ENCODE measurements at regions not wholly inside any gene's neighbourhood (a gene's known extent, or its start where the extent isn't known, plus 50 kb on each side); places are given as distances from the start of the nearest gene placed in this dataset.

DNA sequence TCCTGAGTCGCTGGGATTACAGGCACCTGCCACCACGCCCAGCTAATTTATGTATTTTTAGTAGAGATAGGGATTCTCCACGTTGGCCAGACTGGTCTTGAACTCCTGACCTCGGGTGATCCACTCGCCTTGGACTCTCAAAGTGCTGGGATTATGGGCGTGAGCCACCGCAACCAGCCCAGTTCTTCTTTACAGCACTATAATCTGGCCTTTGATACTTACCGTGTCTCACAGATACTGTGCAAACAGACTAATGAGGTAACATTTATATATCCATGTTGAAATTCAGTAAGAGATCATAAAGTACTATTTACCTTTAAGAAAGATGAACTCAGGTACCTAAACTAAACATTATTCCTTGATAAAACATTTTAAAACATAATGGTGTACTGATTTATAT, 121.8 kb upstream of the PRR20A start:
- Histone ChIP-seq H3K4me2 (ENCODE audit: insufficient read depth, low read length) (no peak overlapping the region), H3K9me3 (replicated peaks; ENCODE audit: control insufficient read depth, insufficient read depth, low read length) (no peaks in the 10 kb centered on the region), H4K20me1 (replicated peaks; ENCODE audit: control insufficient read depth, extremely low read depth, insufficient read depth, low read length) (no peaks in the 10 kb centered on the region), H3K79me2 (ENCODE audit: control insufficient read depth, insufficient read depth, low read length) (no peaks in the 10 kb centered on the region), H3K4me3 (replicated peaks in 1 of 3; ENCODE audit: insufficient read depth in 1 of 3, low read depth in 1 of 3, low read length in 3 of 3) (no peak overlapping the region), H2AFZ (ENCODE audit: low read depth, low read length) (no peak overlapping the region), H3K27me3 (ENCODE audit: control insufficient read depth in 2 of 2, insufficient read depth in 2 of 2, low read length in 2 of 2) (no peaks in the 10 kb centered on the region), H3K9ac (replicated peaks; ENCODE audit: extremely low read depth, insufficient read depth, low read length) (no peak overlapping the region), H3K4me1 (ENCODE audit: control insufficient read depth, extremely low read depth, insufficient read depth, low read length) (no peaks in the 10 kb centered on the region), H3K27ac (ENCODE audit: insufficient read depth, low read depth, low read length) (no peak overlapping the region), H3K36me3 (ENCODE audit: control insufficient read depth in 2 of 2, extremely low read depth in 1 of 2, insufficient read depth in 2 of 2, low read length in 2 of 2) (no peaks in the 10 kb centered on the region), H3K9me1 (replicated peaks; ENCODE audit: control insufficient read depth, extremely low read depth, insufficient read depth, low read length) (no peaks in the 10 kb centered on the region)
- BruUV-seq (replicated peaks) = no TSS peak
- dilution Hi-C loops (cut with MboI; ENCODE audit: extremely low pct_ligation_motif_present, low sequenced_read_pairs) (no loop called here), intact Hi-C loops (cut with micrococcal nuclease) (no loop called here)
- FAIRE-seq = no peak
- DNase-seq (ENCODE audit: low read depth, low spot score) = no peak
- ChIA-PET POLR2A (no interaction called here), CTCF (no interaction called here)
- TF ChIP-seq, protein P1, sequence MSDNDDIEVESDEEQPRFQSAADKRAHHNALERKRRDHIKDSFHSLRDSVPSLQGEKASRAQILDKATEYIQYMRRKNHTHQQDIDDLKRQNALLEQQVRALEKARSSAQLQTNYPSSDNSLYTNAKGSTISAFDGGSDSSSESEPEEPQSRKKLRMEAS (IDR thresholded peaks at IDR 0.05; ENCODE audit: insufficient read depth, insufficient read length) = no peak
- no peak for TF ChIP-seq MYC (IDR thresholded peaks at IDR 0.05; ENCODE audit: low read depth, low read length)
- TF ChIP-seq POLR2A (IDR thresholded peaks at IDR 0.05; ENCODE audit: low read depth, low read length) = no peak
- TF ChIP-seq FOS (IDR thresholded peaks at IDR 0.05; ENCODE audit: borderline replicate concordance, insufficient read depth, low read length) = no peak
- no peak for TF ChIP-seq EZH2 (IDR thresholded peaks at IDR 0.05; ENCODE audit: borderline replicate concordance, low read depth, low read length, severe bottlenecking)
- TF ChIP-seq, protein P2, sequence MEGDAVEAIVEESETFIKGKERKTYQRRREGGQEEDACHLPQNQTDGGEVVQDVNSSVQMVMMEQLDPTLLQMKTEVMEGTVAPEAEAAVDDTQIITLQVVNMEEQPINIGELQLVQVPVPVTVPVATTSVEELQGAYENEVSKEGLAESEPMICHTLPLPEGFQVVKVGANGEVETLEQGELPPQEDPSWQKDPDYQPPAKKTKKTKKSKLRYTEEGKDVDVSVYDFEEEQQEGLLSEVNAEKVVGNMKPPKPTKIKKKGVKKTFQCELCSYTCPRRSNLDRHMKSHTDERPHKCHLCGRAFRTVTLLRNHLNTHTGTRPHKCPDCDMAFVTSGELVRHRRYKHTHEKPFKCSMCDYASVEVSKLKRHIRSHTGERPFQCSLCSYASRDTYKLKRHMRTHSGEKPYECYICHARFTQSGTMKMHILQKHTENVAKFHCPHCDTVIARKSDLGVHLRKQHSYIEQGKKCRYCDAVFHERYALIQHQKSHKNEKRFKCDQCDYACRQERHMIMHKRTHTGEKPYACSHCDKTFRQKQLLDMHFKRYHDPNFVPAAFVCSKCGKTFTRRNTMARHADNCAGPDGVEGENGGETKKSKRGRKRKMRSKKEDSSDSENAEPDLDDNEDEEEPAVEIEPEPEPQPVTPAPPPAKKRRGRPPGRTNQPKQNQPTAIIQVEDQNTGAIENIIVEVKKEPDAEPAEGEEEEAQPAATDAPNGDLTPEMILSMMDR (IDR thresholded peaks at IDR 0.05; ENCODE audit: extremely low read depth in 1 of 2, insufficient read depth in 1 of 2, low read depth in 1 of 2, low read length in 2 of 2) = no peak
- TF ChIP-seq JUN (IDR thresholded peaks at IDR 0.05; ENCODE audit: borderline replicate concordance, insufficient read depth, insufficient read length, low read depth) = no peak
- no peak for TF ChIP-seq GATA2 (IDR thresholded peaks at IDR 0.05; ENCODE audit: insufficient read depth, insufficient read length, low read depth, low read length)
- TF ChIP-seq POLR2AphosphoS5 (IDR thresholded peaks at IDR 0.05; ENCODE audit: insufficient read depth, low read depth, low read length) = no peak
